GM12892 (cell line): ENCODE measurements at regions not wholly inside any gene's neighbourhood (a gene's known extent, or its start where the extent isn't known, plus 50 kb on each side); places are given as distances from the start of the nearest gene placed in this dataset.

Source experiments
- POLR2A ChIP-seq: IDR thresholded peaks from 2 replicates; pipeline ENCODE4 v1.6.1; 2011; ENCODE audit warnings: low read depth, low read length, control low read depth
- POLR2AphosphoS5 ChIP-seq: IDR thresholded peaks from 2 replicates; pipeline ENCODE4 v1.6.1; 2011; ENCODE audit warnings: low read depth, low read length, control low read depth

DNA sequence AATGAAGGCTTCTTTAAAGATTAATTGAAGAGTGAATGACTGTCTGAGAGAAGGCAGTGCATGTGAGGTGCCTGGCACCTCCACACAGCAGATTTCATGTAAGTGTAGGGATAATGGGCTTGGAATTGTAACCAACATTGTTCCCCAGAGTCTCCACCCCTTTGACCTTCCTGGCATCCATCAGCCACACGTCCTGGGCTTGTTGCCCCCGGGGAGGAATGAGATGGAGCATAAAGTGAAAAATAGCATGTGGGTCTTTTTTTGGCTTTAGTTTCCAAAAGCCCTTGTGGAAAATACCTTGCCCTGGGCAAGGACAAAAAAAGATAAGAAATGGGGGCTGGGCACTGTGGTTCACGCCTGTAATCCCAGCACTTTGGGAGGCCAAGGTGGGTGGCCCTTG is 242.2 kb upstream of the ECI2 start:
- TF ChIP-seq POLR2AphosphoS5: no peak
- no peak for TF ChIP-seq POLR2A
